ENCODE measurements at regions not wholly inside any gene's neighbourhood (a gene's known extent, or its start where the extent isn't known, plus 50 kb on each side); places are given as distances from the start of the nearest gene placed in this dataset.
"Not testable (repeated sequence)": the region's sequence is repeated elsewhere in the genome, so short reads cannot be mapped to it uniquely, and the experiment has no call there.

- no peak for DNase-seq
These were observed 226.3 kb upstream of the ZNF608 start for GRCh38 chr5:124972703-124973102.

GRCh38 chr5:124973661-124974060 lies 227.2 kb upstream of the ZNF608 start:
- no peak for DNase-seq

GRCh38 chr5:124976086-124976485 lies 229.6 kb upstream of the ZNF608 start:
- DNase-seq = no peak

GRCh38 chr5:124979251-124979650 lies 232.8 kb upstream of the ZNF608 start:
- DNase-seq = no peak

GRCh38 chr5:124980163-124980941 lies 233.9 kb upstream of the ZNF608 start:
- DNase-seq = no peak

DNA sequence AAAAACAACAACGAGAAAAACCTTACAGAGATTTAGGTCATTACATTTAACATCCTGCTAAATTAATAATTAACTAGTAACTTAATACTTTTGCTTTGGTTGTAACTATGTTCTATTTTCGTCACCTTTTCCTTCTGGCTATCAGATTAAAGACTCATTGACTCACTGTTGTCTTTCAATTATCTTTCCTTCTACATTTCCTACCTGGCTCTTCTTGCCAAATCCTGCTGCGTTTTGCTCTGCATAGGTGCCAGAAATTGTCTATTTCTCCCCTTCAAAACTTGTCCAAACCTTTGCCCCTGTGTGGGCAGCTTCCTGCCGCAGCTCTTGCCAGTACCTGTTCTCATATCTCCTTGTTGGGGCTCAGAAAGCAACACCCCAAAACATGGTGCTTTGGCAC lies 235.5 kb upstream of the ZNF608 start:
- DNase-seq = no peak

GRCh38 chr5:124986170-124986569 lies 239.7 kb upstream of the ZNF608 start:
- no peak for DNase-seq

- DNase-seq = no peak
These were observed 240.2 kb upstream of the ZNF608 start for GRCh38 chr5:124986667-124987066.

DNA sequence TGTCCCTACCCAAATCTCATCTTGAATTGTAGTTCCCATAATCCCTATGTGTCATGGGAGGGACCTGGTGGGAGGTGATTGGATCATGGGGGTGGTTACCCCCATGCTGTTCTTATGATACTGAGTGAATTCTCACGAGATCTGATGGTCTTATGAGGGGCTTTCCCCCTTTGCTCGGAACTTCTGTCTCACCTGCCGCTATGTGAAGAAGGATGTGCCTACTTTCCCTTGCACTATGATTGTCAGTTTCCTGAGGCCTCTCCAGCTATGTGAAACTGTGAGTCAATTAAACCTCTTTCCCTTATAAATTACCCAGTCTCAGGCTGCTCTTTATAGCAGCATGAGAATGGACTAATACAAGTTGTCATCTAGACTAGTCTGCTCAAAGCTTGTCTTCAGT lies 241.3 kb upstream of the ZNF608 start:
- not testable (repeated sequence) for DNase-seq

GRCh38 chr5:124990723-124991122 lies 244.3 kb upstream of the ZNF608 start:
- no peak for DNase-seq

DNA sequence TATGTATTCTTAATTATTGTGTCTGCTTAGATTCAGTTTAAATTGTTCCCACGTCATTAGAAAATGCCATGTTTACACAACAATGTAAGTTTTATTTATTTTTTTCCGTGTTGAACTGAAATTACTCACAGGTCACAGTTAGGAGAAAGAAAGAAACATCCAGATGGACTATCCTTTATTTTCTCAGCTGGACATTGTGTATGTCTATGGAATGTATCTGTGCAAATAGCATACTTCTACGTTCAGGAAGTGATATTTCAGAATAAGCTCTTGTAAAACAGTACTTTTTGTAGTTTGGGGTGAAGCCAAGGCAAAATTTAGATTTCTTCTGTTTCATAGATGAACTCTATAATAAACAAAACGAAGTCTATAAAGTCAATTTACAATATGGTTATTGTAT lies 249.0 kb upstream of the ZNF608 start:
- DNase-seq = no peak

DNA sequence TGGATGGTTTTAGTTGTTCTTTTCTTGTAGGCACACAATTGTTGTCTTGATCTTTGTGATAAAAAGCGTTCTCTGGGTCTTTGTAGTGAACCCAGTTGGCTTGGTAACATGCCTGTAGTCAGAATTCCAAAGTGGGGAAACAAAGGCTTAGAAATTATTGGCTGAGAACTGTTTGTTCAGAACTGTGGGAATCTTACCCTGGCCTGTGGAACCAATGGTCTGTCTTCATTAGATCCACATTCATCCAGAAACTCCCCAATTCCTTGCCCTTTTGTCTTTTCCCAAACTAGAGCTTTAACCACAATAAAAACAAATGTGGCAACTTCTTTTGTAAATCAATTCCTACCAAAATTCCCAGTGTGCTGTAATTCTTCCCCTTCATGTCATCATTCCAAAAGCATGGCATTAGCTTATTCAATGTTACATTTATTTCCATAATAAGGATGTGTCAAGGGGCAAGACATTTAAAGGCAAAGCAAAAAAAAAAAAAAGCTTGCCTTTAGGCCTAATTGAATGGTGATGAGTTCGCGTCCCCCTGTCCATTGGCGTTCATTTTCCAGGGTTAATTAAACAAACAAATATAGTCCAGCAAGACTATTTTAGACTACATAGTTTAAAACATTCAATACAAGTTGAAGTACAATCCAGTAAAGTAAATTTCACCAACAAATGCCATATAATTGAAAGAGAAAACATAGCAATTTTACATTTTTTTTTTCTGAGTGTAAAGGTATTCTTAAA lies 249.8 kb upstream of the ZNF608 start:
- no peak for DNase-seq

- DNase-seq = no peak
These were observed 250.3 kb upstream of the ZNF608 start for GRCh38 chr5:124996764-124997077.

GRCh38 chr5:124997186-124997893 lies 250.9 kb upstream of the ZNF608 start:
- no peak for DNase-seq

GRCh38 chr5:124998520-124998919 lies 252.1 kb upstream of the ZNF608 start:
- no peak for DNase-seq

GRCh38 chr5:125002727-125003598 lies 256.5 kb upstream of the ZNF608 start:
- no peak for DNase-seq

DNA sequence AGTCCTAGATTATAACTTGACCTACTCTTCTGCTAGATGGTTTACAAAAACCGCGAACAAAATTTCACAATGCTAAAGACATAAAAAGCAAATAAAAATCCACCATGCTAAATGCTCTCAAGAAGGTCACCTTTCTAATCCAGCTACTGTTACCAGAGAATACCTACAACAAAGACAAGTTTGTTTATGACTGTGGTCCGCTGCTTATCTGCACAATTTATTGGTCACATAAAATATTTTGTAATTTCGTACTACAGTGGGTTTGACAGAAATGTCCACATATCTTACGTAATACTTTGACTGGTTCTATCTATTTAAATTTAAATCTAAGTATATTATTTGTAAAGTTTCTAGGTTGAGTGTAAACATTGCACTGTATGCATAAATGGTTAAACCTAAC lies 257.6 kb upstream of the ZNF608 start:
- no peak for DNase-seq

- DNase-seq = no peak
These were observed 258.8 kb upstream of the ZNF608 start for GRCh38 chr5:125005266-125005665.

GRCh38 chr5:125006011-125006685 lies 259.7 kb upstream of the ZNF608 start:
- DNase-seq = no peak

DNA sequence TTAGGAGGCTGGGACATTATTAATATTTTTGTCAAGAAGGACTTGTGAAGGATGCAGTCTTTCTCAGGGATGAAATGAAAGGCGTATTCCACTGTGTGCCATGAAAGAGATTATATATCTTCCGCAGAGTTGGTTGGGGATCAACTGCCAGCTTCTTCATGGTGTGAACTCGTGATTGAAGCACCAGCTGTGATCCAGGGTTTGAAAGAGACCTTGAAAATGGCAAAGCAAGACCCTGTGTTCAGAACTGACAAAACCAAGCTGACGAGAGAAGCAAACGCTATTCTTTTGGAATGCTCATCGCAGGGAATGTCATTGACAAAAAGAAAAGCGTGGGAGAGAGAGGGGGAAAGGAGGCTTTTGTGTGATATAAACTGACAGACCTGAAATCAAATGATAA lies 263.9 kb upstream of the ZNF608 start:
- DNase-seq = no peak

DNA sequence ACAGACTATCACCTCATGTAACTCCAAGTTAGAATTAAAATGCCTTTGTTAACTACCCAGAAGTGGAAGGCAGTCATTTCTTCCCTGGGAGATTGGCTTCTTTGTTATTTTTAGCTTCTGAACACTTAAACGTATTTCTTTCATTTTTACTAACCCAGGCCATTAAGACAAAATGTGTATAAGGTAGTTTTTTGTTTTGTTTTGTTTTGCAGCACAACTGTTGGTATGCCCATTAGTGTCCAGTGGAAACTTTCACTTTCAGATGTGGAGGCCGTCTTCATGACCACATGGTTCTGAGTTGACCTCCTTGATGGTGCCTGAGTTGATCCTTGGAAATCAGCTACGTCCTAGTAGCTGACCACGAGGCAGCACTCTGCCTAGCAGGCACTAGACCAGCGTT lies 264.6 kb upstream of the ZNF608 start:
- DNase-seq = no peak

- no peak for DNase-seq
These were observed 265.0 kb upstream of the ZNF608 start for GRCh38 chr5:125011419-125011818.
